ENCODE measurements at regions not wholly inside any gene's neighbourhood (a gene's known extent, or its start where the extent isn't known, plus 50 kb on each side); places are given as distances from the start of the nearest gene placed in this dataset.

DNA sequence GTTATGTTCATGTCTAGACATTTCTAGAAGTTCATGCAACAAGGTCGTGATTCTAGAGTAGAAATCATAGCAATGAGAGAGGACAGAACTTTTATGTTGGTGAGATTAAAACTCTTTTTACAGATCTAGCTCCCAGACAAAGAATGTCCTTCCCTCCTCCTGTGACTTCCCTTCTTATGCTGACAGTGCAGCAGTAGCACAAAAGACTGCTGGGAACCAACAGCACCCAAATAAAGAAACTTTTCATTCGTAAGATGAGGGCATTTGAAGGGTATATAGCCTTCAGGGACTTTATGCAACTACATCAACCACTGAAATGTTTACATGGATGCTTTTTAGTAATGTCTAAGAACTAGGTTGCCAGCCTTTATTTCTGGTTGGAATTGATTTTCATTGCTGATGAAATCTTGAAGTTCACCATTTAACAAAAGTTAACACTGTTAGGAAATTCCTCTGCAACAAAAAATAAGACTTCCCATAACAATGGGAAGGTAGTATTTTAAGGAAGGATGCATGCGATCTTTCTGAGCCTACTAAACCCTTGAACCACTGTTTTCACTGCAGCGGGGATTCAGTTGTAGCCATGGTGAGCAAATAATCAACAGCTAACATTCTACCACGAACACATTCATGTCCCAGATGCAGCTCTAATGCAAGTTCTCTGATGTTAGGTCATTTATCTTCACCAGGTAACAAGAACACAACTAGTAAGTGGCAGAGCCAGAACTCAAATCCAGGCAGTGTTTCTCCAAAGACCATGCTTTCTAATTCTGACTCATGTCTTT lies 672.8 kb downstream of the PTPRC start:
- Histone ChIP-seq H2AFZ (ENCODE audit: low read depth, low read length) (no peak overlapping the region), H3K79me2 (replicated peaks; ENCODE audit: insufficient read depth, low read length) (no peaks in the 10 kb centered on the region), H3K9ac (ENCODE audit: low read length) (no peak overlapping the region), H4K20me1 (ENCODE audit: insufficient read depth) (no peaks in the 10 kb centered on the region), H3K9me3 (ENCODE audit: low read length) (no peaks in the 10 kb centered on the region), H3K27ac (ENCODE audit: low read length) (no peak overlapping the region), H3K27me3 (ENCODE audit: insufficient read depth, low read depth, low read length) (no peaks in the 10 kb centered on the region), H3K4me2 (ENCODE audit: low read length) (no peak overlapping the region), H3F3A (ENCODE audit: insufficient read depth, low read length, poor library complexity, severe bottlenecking) (no peaks in the 10 kb centered on the region), H3K36me3 (ENCODE audit: insufficient read depth, low read length) (no peaks in the 10 kb centered on the region), H3K9me2 (ENCODE audit: insufficient read depth, low read length) (no peaks in the 10 kb centered on the region), H3K4me3 (ENCODE audit: low read length) (no peak overlapping the region)
- TF ChIP-seq, protein P1, sequence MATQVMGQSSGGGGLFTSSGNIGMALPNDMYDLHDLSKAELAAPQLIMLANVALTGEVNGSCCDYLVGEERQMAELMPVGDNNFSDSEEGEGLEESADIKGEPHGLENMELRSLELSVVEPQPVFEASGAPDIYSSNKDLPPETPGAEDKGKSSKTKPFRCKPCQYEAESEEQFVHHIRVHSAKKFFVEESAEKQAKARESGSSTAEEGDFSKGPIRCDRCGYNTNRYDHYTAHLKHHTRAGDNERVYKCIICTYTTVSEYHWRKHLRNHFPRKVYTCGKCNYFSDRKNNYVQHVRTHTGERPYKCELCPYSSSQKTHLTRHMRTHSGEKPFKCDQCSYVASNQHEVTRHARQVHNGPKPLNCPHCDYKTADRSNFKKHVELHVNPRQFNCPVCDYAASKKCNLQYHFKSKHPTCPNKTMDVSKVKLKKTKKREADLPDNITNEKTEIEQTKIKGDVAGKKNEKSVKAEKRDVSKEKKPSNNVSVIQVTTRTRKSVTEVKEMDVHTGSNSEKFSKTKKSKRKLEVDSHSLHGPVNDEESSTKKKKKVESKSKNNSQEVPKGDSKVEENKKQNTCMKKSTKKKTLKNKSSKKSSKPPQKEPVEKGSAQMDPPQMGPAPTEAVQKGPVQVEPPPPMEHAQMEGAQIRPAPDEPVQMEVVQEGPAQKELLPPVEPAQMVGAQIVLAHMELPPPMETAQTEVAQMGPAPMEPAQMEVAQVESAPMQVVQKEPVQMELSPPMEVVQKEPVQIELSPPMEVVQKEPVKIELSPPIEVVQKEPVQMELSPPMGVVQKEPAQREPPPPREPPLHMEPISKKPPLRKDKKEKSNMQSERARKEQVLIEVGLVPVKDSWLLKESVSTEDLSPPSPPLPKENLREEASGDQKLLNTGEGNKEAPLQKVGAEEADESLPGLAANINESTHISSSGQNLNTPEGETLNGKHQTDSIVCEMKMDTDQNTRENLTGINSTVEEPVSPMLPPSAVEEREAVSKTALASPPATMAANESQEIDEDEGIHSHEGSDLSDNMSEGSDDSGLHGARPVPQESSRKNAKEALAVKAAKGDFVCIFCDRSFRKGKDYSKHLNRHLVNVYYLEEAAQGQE (IDR thresholded peaks at IDR 0.05; ENCODE audit: borderline replicate concordance), result no peak
- TF ChIP-seq RAD21 (conservative IDR thresholded peaks at IDR 0.05), result no peak
- no peak for TF ChIP-seq EZH2 (IDR thresholded peaks at IDR 0.05; ENCODE audit: borderline replicate concordance, insufficient read depth, low read length, poor library complexity, severe bottlenecking)
- TF ChIP-seq EP300 (conservative IDR thresholded peaks at IDR 0.05; ENCODE audit: poor library complexity, severe bottlenecking), result no peak
- no peak for TF ChIP-seq POLR2AphosphoS5 (IDR thresholded peaks at IDR 0.05)
- TF ChIP-seq, protein P2, sequence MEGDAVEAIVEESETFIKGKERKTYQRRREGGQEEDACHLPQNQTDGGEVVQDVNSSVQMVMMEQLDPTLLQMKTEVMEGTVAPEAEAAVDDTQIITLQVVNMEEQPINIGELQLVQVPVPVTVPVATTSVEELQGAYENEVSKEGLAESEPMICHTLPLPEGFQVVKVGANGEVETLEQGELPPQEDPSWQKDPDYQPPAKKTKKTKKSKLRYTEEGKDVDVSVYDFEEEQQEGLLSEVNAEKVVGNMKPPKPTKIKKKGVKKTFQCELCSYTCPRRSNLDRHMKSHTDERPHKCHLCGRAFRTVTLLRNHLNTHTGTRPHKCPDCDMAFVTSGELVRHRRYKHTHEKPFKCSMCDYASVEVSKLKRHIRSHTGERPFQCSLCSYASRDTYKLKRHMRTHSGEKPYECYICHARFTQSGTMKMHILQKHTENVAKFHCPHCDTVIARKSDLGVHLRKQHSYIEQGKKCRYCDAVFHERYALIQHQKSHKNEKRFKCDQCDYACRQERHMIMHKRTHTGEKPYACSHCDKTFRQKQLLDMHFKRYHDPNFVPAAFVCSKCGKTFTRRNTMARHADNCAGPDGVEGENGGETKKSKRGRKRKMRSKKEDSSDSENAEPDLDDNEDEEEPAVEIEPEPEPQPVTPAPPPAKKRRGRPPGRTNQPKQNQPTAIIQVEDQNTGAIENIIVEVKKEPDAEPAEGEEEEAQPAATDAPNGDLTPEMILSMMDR (IDR thresholded peaks at IDR 0.05; ENCODE audit: poor library complexity, severe bottlenecking), result no peak
- TF ChIP-seq SMC3 (conservative IDR thresholded peaks at IDR 0.05; ENCODE audit: poor library complexity), result no peak
- TF ChIP-seq TAF1 (IDR thresholded peaks at IDR 0.05; ENCODE audit: low read depth), result no peak
- TF ChIP-seq MXI1 (conservative IDR thresholded peaks at IDR 0.05; ENCODE audit: poor library complexity, severe bottlenecking), result no peak

DNA sequence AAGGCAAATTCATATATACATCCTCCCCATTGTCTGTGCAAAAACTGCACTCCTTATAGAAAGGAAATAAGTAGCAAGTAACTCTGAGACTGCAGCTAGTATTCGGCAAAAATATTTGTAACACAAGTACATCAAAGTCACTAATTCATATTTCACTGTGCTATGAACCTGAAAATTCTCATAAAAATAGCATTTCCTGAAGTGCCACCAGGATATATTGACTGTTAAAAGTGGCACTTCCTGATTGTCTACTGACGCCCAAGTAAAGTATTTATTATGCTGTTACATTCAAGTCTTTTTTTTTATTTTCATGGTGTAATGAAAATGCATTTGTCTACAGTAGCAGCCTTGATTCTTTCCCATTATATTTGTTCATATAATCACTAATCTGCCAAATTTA lies 673.8 kb downstream of the PTPRC start:
- no peak overlapping the region for H2AFZ ChIP-seq (ENCODE audit: low read depth, low read length)
- H3F3A ChIP-seq (ENCODE audit: insufficient read depth, low read length, poor library complexity, severe bottlenecking), result no peaks in the 10 kb centered on the region
- H3K9ac ChIP-seq (ENCODE audit: low read length), result no peak overlapping the region
- no peaks in the 10 kb centered on the region for H4K20me1 ChIP-seq (ENCODE audit: insufficient read depth)
- no peaks in the 10 kb centered on the region for H3K79me2 ChIP-seq (replicated peaks; ENCODE audit: insufficient read depth, low read length)
- H3K9me2 ChIP-seq (ENCODE audit: insufficient read depth, low read length), result no peaks in the 10 kb centered on the region
- H3K27me3 ChIP-seq (ENCODE audit: insufficient read depth, low read depth, low read length), result no peaks in the 10 kb centered on the region
- no peak for TF ChIP-seq MXI1 (conservative IDR thresholded peaks at IDR 0.05; ENCODE audit: poor library complexity, severe bottlenecking)
- no peak for TF ChIP-seq POLR2AphosphoS5 (IDR thresholded peaks at IDR 0.05)
- no peak for TF ChIP-seq RAD21 (conservative IDR thresholded peaks at IDR 0.05)
- TF ChIP-seq, protein P1 (IDR thresholded peaks at IDR 0.05; ENCODE audit: borderline replicate concordance), result no peak
- TF ChIP-seq, protein P2 (IDR thresholded peaks at IDR 0.05; ENCODE audit: poor library complexity, severe bottlenecking), result no peak
- TF ChIP-seq SMC3 (conservative IDR thresholded peaks at IDR 0.05; ENCODE audit: poor library complexity), result no peak
- no peak for TF ChIP-seq TAF1 (IDR thresholded peaks at IDR 0.05; ENCODE audit: low read depth)
- TF ChIP-seq EP300 (conservative IDR thresholded peaks at IDR 0.05; ENCODE audit: poor library complexity, severe bottlenecking), result no peak
- no peak for TF ChIP-seq EZH2 (IDR thresholded peaks at IDR 0.05; ENCODE audit: borderline replicate concordance, insufficient read depth, low read length, poor library complexity, severe bottlenecking)
- no peak overlapping the region for H3K27ac ChIP-seq (ENCODE audit: low read length)
- H3K36me3 ChIP-seq (ENCODE audit: insufficient read depth, low read length), result no peaks in the 10 kb centered on the region
- H3K9me3 ChIP-seq (ENCODE audit: low read length), result no peaks in the 10 kb centered on the region
- no peak overlapping the region for H3K4me2 ChIP-seq (ENCODE audit: low read length)
- H3K4me3 ChIP-seq (ENCODE audit: low read length), result no peak overlapping the region

All from neural cell (in vitro differentiated cells).